COLO668 (cell line): ENCODE measurements at regions not wholly inside any gene's neighbourhood (a gene's known extent, or its start where the extent isn't known, plus 50 kb on each side); places are given as distances from the start of the nearest gene placed in this dataset.
"Not testable (repeated sequence)": the region's sequence is repeated elsewhere in the genome, so short reads cannot be mapped to it uniquely, and the experiment has no call there.

ENCODE experiments used
- DNase-seq: peaks from one replicate; lab custom pipeline; 2025; ENCODE audit not compliant: unreplicated experiment; lab: John Stamatoyannopoulos, UW

GRCh38 chr10:46792657-46793357 is 118.4 kb upstream of the PTPN20 start:
- not testable (repeated sequence) for DNase-seq

- not testable (repeated sequence) for DNase-seq
Measured at GRCh38 chr10:46796351-46796750, 114.9 kb upstream of the PTPN20 start.

- DNase-seq, result not testable (repeated sequence)
Measured at GRCh38 chr10:46802010-46802409, 109.2 kb upstream of the PTPN20 start.

- not testable (repeated sequence) for DNase-seq
Measured at GRCh38 chr10:46803082-46803481, 108.1 kb upstream of the PTPN20 start.

GRCh38 chr10:46810222-46810621 is 101.0 kb upstream of the PTPN20 start:
- DNase-seq, result not testable (repeated sequence)

GRCh38 chr10:46816126-46816525 is 95.1 kb upstream of the PTPN20 start:
- DNase-seq, result not testable (repeated sequence)

GRCh38 chr10:46840393-46841050 is 70.7 kb upstream of the PTPN20 start:
- not testable (repeated sequence) for DNase-seq

- not testable (repeated sequence) for DNase-seq
Measured at GRCh38 chr10:46841051-46841593, 70.1 kb upstream of the PTPN20 start.

GRCh38 chr10:46845194-46845593 is 66.0 kb upstream of the PTPN20 start:
- DNase-seq, result not testable (repeated sequence)

GRCh38 chr10:46845640-46846039 is 65.6 kb upstream of the PTPN20 start:
- DNase-seq, result not testable (repeated sequence)

GRCh38 chr10:46860753-46861152 is 50.5 kb upstream of the PTPN20 start:
- DNase-seq, result not testable (repeated sequence)
